IMR-90 (cell line): ENCODE measurements at regions not wholly inside any gene's neighbourhood (a gene's known extent, or its start where the extent isn't known, plus 50 kb on each side); places are given as distances from the start of the nearest gene placed in this dataset.

ENCODE experiments used
- ATAC-seq: fragments of 200-7000 bp; cut with Tn5 transposase; 2 replicates; pipeline ENCODE4 v1.9.1; 2020; ENCODE audit warnings: low read depth, mild to moderate bottlenecking, moderate library complexity
- BruUV-seq: library from RNA; stranded (reverse); fragments of 400-500 nt; replicated peaks from 2 replicates; lab custom pipeline; 2021; lab: Mats Ljungman, UMichigan
- CTCF ChIA-PET: fragments of 300-600 bp; formaldehyde crosslinking; extraction: SDS; loops from one replicate; lab custom pipeline; 2021; ENCODE audit warnings: antibody characterized with exemption; lab: Yijun Ruan, JAX
- POLR2A ChIA-PET: fragments of 300-600 bp; sonication (Branson Sonifier 250); formaldehyde crosslinking; loops from one replicate; lab custom pipeline; 2022; ENCODE audit warnings: antibody characterized with exemption; ENCODE audit not compliant: unreplicated experiment; lab: Charles Lee
- DNase-seq: peaks from one replicate; pipeline ENCODE4 v3.0.0; 2013
- H2AFZ ChIP-seq: replicated peaks from 2 replicates; pipeline ENCODE3; 2013; ENCODE audit warnings: low read length, mild to moderate bottlenecking; ENCODE audit not compliant: poor library complexity
- H2AK5ac ChIP-seq: 2 replicates; pipeline ENCODE4 v1.6.1; 2013; ENCODE audit warnings: low read depth, low read length, inconsistent platforms
- H2AK9ac ChIP-seq: replicated peaks from 2 replicates; pipeline ENCODE3; 2013; ENCODE audit warnings: mild to moderate bottlenecking, low read depth, low read length, moderate library complexity; ENCODE audit not compliant: poor library complexity
- H2BK120ac ChIP-seq: 2 replicates; pipeline ENCODE4 v1.6.1; 2013; ENCODE audit warnings: low read depth, low read length, inconsistent platforms
- H2BK15ac ChIP-seq: 3 replicates; pipeline ENCODE4 v1.6.1; 2013; ENCODE audit warnings: low read depth, low read length, inconsistent platforms
- H2BK20ac ChIP-seq: 2 replicates; pipeline ENCODE4 v1.6.1; 2013; ENCODE audit warnings: low read depth, mild to moderate bottlenecking, inconsistent platforms, low read length, moderate library complexity
- H2BK5ac ChIP-seq: 2 replicates; pipeline ENCODE4 v1.6.1; 2013; ENCODE audit warnings: mild to moderate bottlenecking, low read depth, low read length, inconsistent platforms; ENCODE audit not compliant: poor library complexity, severe bottlenecking
- H3K14ac ChIP-seq: replicated peaks from 2 replicates; pipeline ENCODE4 v1.6.1; 2013; ENCODE audit warnings: low read depth, low read length, inconsistent platforms
- H3K18ac ChIP-seq: 2 replicates; pipeline ENCODE4 v1.6.1; 2013; ENCODE audit warnings: low read depth, low read length, control low read depth
- H3K23ac ChIP-seq: 2 replicates; pipeline ENCODE4 v1.6.1; 2013; ENCODE audit warnings: low read depth, low read length, inconsistent platforms
- H3K27ac ChIP-seq: 2 replicates; pipeline ENCODE4 v1.5.1; 2013; ENCODE audit warnings: mild to moderate bottlenecking, control low read depth, low read length; ENCODE audit not compliant: insufficient read depth
- H3K27me3 ChIP-seq: 2 replicates; pipeline ENCODE4 v1.6.1; 2013; ENCODE audit warnings: low read length; ENCODE audit not compliant: control insufficient read depth, insufficient read depth
- H3K36me3 ChIP-seq: 2 replicates; pipeline ENCODE4 v1.6.1; 2013; ENCODE audit warnings: low read length, mixed read lengths; ENCODE audit not compliant: control insufficient read depth, insufficient read depth
- H3K4ac ChIP-seq: 2 replicates; pipeline ENCODE4 v1.6.1; 2013; ENCODE audit warnings: low read depth, low read length, inconsistent platforms
- H3K4me1 ChIP-seq: 2 replicates; pipeline ENCODE4 v1.6.1; 2013; ENCODE audit warnings: low read length, mixed read lengths; ENCODE audit not compliant: control insufficient read depth, insufficient read depth
- H3K4me2 ChIP-seq: 2 replicates; pipeline ENCODE4 v1.6.1; 2013; ENCODE audit warnings: low read depth, mild to moderate bottlenecking, control low read depth, low read length, moderate library complexity
- H3K4me3 ChIP-seq: 2 replicates; pipeline ENCODE4 v1.5.1; 2013; ENCODE audit warnings: low read depth, mild to moderate bottlenecking, control low read depth, low read length, moderate library complexity; ENCODE audit not compliant: insufficient read depth
- H3K56ac ChIP-seq: 2 replicates; pipeline ENCODE4 v1.6.1; 2013; ENCODE audit warnings: low read length, inconsistent platforms; ENCODE audit not compliant: insufficient read depth; ENCODE audit errors: extremely low read depth
- H3K79me1 ChIP-seq, 2 experiments: 2 replicates each; pipeline ENCODE4 v1.6.1; 2013; ENCODE audit warnings: low read length in 2 of 2, inconsistent platforms in 1 of 2, low read depth in 1 of 2
- H3K9ac ChIP-seq: 2 replicates; pipeline ENCODE4 v1.6.1; 2013; ENCODE audit warnings: low read depth, low read length, control low read depth
- H3K9me1 ChIP-seq: 2 replicates; pipeline ENCODE4 v1.6.1; 2013; ENCODE audit warnings: low read length, inconsistent platforms; ENCODE audit not compliant: insufficient read depth
- H3K9me3 ChIP-seq: 2 replicates; pipeline ENCODE4 v1.6.1; 2013; ENCODE audit warnings: low read length; ENCODE audit not compliant: control insufficient read depth, insufficient read depth
- H4K20me1 ChIP-seq: 2 replicates; pipeline ENCODE4 v1.6.1; 2013; ENCODE audit warnings: low read length, inconsistent platforms; ENCODE audit not compliant: insufficient read depth
- H4K5ac ChIP-seq: 2 replicates; pipeline ENCODE4 v1.6.1; 2013; ENCODE audit warnings: mild to moderate bottlenecking, low read depth, low read length, control low read depth
- H4K8ac ChIP-seq, 2 experiments: 2 replicates each; pipeline ENCODE4 v1.6.1; 2013; ENCODE audit warnings: low read depth in 2 of 2, low read length in 2 of 2, control low read depth in 1 of 2, inconsistent platforms in 1 of 2
- H4K91ac ChIP-seq: 2 replicates; pipeline ENCODE4 v1.6.1; 2013; ENCODE audit warnings: low read depth, low read length, inconsistent platforms; ENCODE audit not compliant: insufficient read depth
- BHLHE40 ChIP-seq: fragments of 150-350 bp; IDR thresholded peaks from 2 replicates; pipeline ENCODE4 v1.6.1; 2016; ENCODE audit warnings: mild to moderate bottlenecking, low read depth, low read length
- CEBPB ChIP-seq: IDR thresholded peaks from 2 replicates; pipeline ENCODE4 v1.6.1; 2012; ENCODE audit warnings: low read depth, low read length, improper control_type of control experiment
- CHD1 ChIP-seq: IDR thresholded peaks from 2 replicates; pipeline ENCODE4 v1.6.1; 2012; ENCODE audit warnings: low read depth, low read length, improper control_type of control experiment
- CTCF ChIP-seq: conservative IDR thresholded peaks from 2 replicates; pipeline ENCODE4 v1.5.1; 2012; ENCODE audit warnings: mild to moderate bottlenecking, low read depth, low read length, improper control_type of control experiment
- ELK1 ChIP-seq: fragments of 150-350 bp; IDR thresholded peaks from 2 replicates; pipeline ENCODE4 v1.6.1; 2016; ENCODE audit warnings: low read depth, mild to moderate bottlenecking, low read length, moderate library complexity, borderline replicate concordance
- FOS ChIP-seq: fragments of 150-350 bp; IDR thresholded peaks from 2 replicates; pipeline ENCODE4 v1.6.1; 2016; ENCODE audit warnings: low read depth, low read length
- MAFK ChIP-seq: IDR thresholded peaks from 2 replicates; pipeline ENCODE4 v1.6.1; 2012; ENCODE audit warnings: low read depth, low read length, improper control_type of control experiment
- MAZ ChIP-seq: IDR thresholded peaks from 2 replicates; pipeline ENCODE4 v1.6.1; 2012; ENCODE audit warnings: low read depth, mild to moderate bottlenecking, low read length, improper control_type of control experiment, moderate library complexity, borderline replicate concordance
- MXI1 ChIP-seq: IDR thresholded peaks from 2 replicates; pipeline ENCODE4 v1.6.1; 2012; ENCODE audit warnings: low read depth, mild to moderate bottlenecking, low read length, moderate library complexity, borderline replicate concordance
- NFE2L2 ChIP-seq: fragments of 150-350 bp; IDR thresholded peaks from 2 replicates; pipeline ENCODE4 v1.6.1; 2016; ENCODE audit warnings: low read depth, mild to moderate bottlenecking, low read length
- POLR2A ChIP-seq: IDR thresholded peaks from 2 replicates; pipeline ENCODE4 v1.6.1; 2012; ENCODE audit warnings: mild to moderate bottlenecking, low read depth, low read length
- RAD21 ChIP-seq: IDR thresholded peaks from 2 replicates; pipeline ENCODE4 v1.6.1; 2012; ENCODE audit warnings: low read length, improper control_type of control experiment
- RCOR1 ChIP-seq: IDR thresholded peaks from 2 replicates; pipeline ENCODE4 v1.6.1; 2012; ENCODE audit warnings: mild to moderate bottlenecking, low read length, improper control_type of control experiment; ENCODE audit not compliant: insufficient replicate concordance
- RFX5 ChIP-seq: IDR thresholded peaks from 2 replicates; pipeline ENCODE4 v1.8.0; 2012; ENCODE audit warnings: low read depth, mild to moderate bottlenecking, low read length, moderate library complexity
- SMC3 ChIP-seq: fragments of 150-350 bp; IDR thresholded peaks from 2 replicates; pipeline ENCODE4 v1.6.1; 2016; ENCODE audit warnings: low read depth, mild to moderate bottlenecking, antibody characterized with exemption, low read length, moderate library complexity
- USF2 ChIP-seq: fragments of 150-350 bp; IDR thresholded peaks from 2 replicates; pipeline ENCODE4 v1.6.1; 2017; ENCODE audit warnings: mild to moderate bottlenecking, antibody characterized with exemption, low read length, low read depth
- WGBS, 2 experiments: methylation state at CpG; one replicate each; pipeline versions ENCODE4 v1.1.5 to v1.1.7; 2013; ENCODE audit warnings: missing lambda C conversion rate in 2 of 2; ENCODE audit not compliant: insufficient read length in 1 of 2; ENCODE audit errors: extremely low coverage in 2 of 2; 5-methylcytosine and 5-hydroxymethylcytosine counted together
- dilution Hi-C: fragments of 300-500 bp; cut with HindIII; formaldehyde crosslinking; loops from one replicate; pipeline ENCODE4 v1.14.3; 2018; ENCODE audit warnings: low sequenced_read_pairs; ENCODE audit not compliant: unreplicated experiment
- in situ Hi-C: fragments of 300-500 bp; cut with MboI; formaldehyde crosslinking; loops from 3 replicates; pipeline ENCODE4 v1.14.3; 2019; ENCODE audit warnings: low sequenced_read_pairs, inconsistent platforms, mixed read lengths
- intact Hi-C: fragments of 100-400 bp; cut with micrococcal nuclease; formaldehyde crosslinking; loops from 2 replicates; pipeline ENCODE4 v1.10.0; 2022

GRCh38 chr1:90572446-90572845 lies 144.7 kb downstream of the BARHL2 start:
- H4K8ac ChIP-seq = no peak overlapping the region
- in situ Hi-C loops = no loop called here
- H2AFZ ChIP-seq = no peak overlapping the region
- H3K9me1 ChIP-seq = no peaks in the 10 kb centered on the region; the same call in 1 of the 2 replicates
- no peak overlapping the region for H2BK5ac ChIP-seq
- intact Hi-C loops = no loop called here
- no peak overlapping the region for H3K4me3 ChIP-seq
- no peak overlapping the region for H3K56ac ChIP-seq
- BruUV-seq = no TSS peak
- H2AK9ac ChIP-seq = no peak overlapping the region
- H3K18ac ChIP-seq = no peak overlapping the region
- no peak for DNase-seq
- no peak overlapping the region for H2BK20ac ChIP-seq
- POLR2A ChIA-PET = no interaction called here
- no peak overlapping the region for H3K27ac ChIP-seq
- WGBS, 2 experiments = no CpG with 5 or more reads among the region's 3 CpGs
- no peak for ATAC-seq
- H3K4me2 ChIP-seq = no peak overlapping the region
- H4K20me1 ChIP-seq = no peaks in the 10 kb centered on the region
- no peaks in the 10 kb centered on the region for H3K9me3 ChIP-seq
- no peaks in the 10 kb centered on the region for H3K79me1 ChIP-seq
- no peak overlapping the region for H3K14ac ChIP-seq
- H3K36me3 ChIP-seq = no peaks in the 10 kb centered on the region
- no peak overlapping the region for H3K23ac ChIP-seq
- H2BK120ac ChIP-seq = no peak overlapping the region
- dilution Hi-C loops = no loop called here
- TF ChIP-seq BHLHE40 = no peak
- no peak for TF ChIP-seq MXI1
- TF ChIP-seq USF2 = no peak
- no peak for TF ChIP-seq MAZ
- TF ChIP-seq CEBPB = no peak
- no peak for TF ChIP-seq NFE2L2
- no peak for TF ChIP-seq RFX5
- TF ChIP-seq RCOR1 = no peak
- no peak for TF ChIP-seq POLR2A
- no peak for TF ChIP-seq SMC3
- no peak for TF ChIP-seq CHD1
- no peak for TF ChIP-seq ELK1
- TF ChIP-seq RAD21 = no peak
- no peak for TF ChIP-seq CTCF
- TF ChIP-seq MAFK = no peak
- TF ChIP-seq FOS = no peak
- H3K4ac ChIP-seq = no peak overlapping the region
- H3K4me1 ChIP-seq = no peaks in the 10 kb centered on the region
- H3K27me3 ChIP-seq = no peaks in the 10 kb centered on the region
- H4K91ac ChIP-seq = no peak overlapping the region
- H3K9ac ChIP-seq = no peak overlapping the region
- CTCF ChIA-PET = interaction anchor here (0.7 kb wide), 1 partner anchor 876 kb away, joined by 3 read pairs; no protein-coding TSS in a partner anchor
- no peak overlapping the region for H2AK5ac ChIP-seq
- H4K5ac ChIP-seq = no peak overlapping the region
- no peak overlapping the region for H2BK15ac ChIP-seq
